ENCODE measurements at regions not wholly inside any gene's neighbourhood (a gene's known extent, or its start where the extent isn't known, plus 50 kb on each side); places are given as distances from the start of the nearest gene placed in this dataset.

DNA sequence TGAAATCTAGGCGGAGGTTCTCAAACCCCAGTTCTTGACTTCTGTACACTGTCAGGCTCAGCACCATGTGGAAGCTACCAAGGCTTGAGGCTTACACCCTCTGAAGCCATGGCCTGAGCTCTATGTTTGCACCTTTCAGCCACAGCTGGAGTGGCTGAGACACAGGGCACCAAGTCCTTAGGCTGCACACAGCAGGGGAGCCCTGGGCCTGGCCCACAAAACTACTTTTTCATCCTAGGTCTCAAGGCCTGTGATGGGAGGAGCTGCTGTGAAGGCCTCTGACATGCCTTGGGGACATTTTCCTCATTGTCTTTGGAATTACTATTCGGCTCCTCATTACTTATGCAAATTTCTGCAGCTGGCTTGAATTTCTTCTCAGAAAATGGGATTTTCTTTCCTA lies 503.2 kb upstream of the PCDH20 start:
- Histone ChIP-seq H3K23ac (ENCODE audit: low read length) (no peak overlapping the region), H2BK15ac (replicated peaks; ENCODE audit: low read depth) (no peak overlapping the region), H3K4me3 (ENCODE audit: low read length) (no peak overlapping the region), H3K56ac (ENCODE audit: low read length) (no peak overlapping the region), H3K79me2 (ENCODE audit: control insufficient read depth, insufficient read depth, low read length) (no peaks in the 10 kb centered on the region), H3K9ac (ENCODE audit: low read length) (no peak overlapping the region), H4K8ac (ENCODE audit: low read depth, low read length) (no peak overlapping the region), H3K18ac (ENCODE audit: low read length) (no peak overlapping the region), H2BK5ac (ENCODE audit: low read length) (no peak overlapping the region), H3K27ac (ENCODE audit: low read depth, low read length) (no peak overlapping the region), H3K4ac (ENCODE audit: low read depth, low read length) (no peak overlapping the region), H3K4me2 (ENCODE audit: low read length) (no peak overlapping the region), H3K27me3 (ENCODE audit: insufficient read depth, low read length, poor library complexity) (no peaks in the 10 kb centered on the region), H2AK5ac (ENCODE audit: low read length) (no peak overlapping the region), H3K36me3 (ENCODE audit: control insufficient read depth, insufficient read depth, low read length) (no peaks in the 10 kb centered on the region), H4K5ac (ENCODE audit: low read length) (no peak overlapping the region), H2BK120ac (ENCODE audit: low read depth, low read length) (no peak overlapping the region), H3K79me1 (ENCODE audit: low read length) (no peaks in the 10 kb centered on the region), H3K4me1 (ENCODE audit: control insufficient read depth, low read depth, low read length) (no peaks in the 10 kb centered on the region)
- peak; percentile 49 for DNase-seq
- no CpG with 5 or more reads among the region's 2 CpGs for WGBS (ENCODE audit: extremely low coverage, insufficient coverage, low lambda C conversion rate)

DNA sequence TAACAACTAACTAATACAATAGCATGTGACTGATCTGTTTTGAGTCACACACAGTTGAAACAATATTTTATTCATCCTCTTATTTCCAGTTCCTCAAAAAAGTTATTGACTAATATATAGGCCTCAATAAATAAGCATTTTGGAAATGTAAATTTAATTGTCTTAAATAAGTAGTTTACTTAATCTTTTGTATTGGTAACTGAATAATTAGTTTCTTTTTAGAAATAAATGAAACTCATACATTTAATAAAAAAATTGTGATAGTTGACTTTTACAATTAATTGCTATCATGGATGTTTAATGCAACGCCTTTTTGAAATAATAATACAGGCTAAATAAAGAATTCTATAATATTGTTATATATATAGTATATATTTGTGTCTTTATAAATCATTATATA lies 500.8 kb upstream of the PCDH20 start:
- H3K18ac ChIP-seq (ENCODE audit: low read length): no peak overlapping the region
- no peak overlapping the region for H3K4ac ChIP-seq (ENCODE audit: low read depth, low read length)
- no peak overlapping the region for H4K8ac ChIP-seq (ENCODE audit: low read depth, low read length)
- no CpG with 5 or more reads among the region's 1 CpG for WGBS (ENCODE audit: extremely low coverage, insufficient coverage, low lambda C conversion rate)
- H3K4me2 ChIP-seq (ENCODE audit: low read length): no peak overlapping the region
- DNase-seq: no peak
- no peaks in the 10 kb centered on the region for H3K36me3 ChIP-seq (ENCODE audit: control insufficient read depth, insufficient read depth, low read length)
- no peaks in the 10 kb centered on the region for H3K27me3 ChIP-seq (ENCODE audit: insufficient read depth, low read length, poor library complexity)
- no peak overlapping the region for H2BK15ac ChIP-seq (replicated peaks; ENCODE audit: low read depth)
- no peak overlapping the region for H4K5ac ChIP-seq (ENCODE audit: low read length)
- no peaks in the 10 kb centered on the region for H3K79me1 ChIP-seq (ENCODE audit: low read length)
- H3K56ac ChIP-seq (ENCODE audit: low read length): no peak overlapping the region
- no peak overlapping the region for H3K4me3 ChIP-seq (ENCODE audit: low read length)
- no peak overlapping the region for H2BK5ac ChIP-seq (ENCODE audit: low read length)
- H2AK5ac ChIP-seq (ENCODE audit: low read length): no peak overlapping the region
- no peaks in the 10 kb centered on the region for H3K4me1 ChIP-seq (ENCODE audit: control insufficient read depth, low read depth, low read length)
- H3K79me2 ChIP-seq (ENCODE audit: control insufficient read depth, insufficient read depth, low read length): no peaks in the 10 kb centered on the region
- no peak overlapping the region for H3K9ac ChIP-seq (ENCODE audit: low read length)
- H2BK120ac ChIP-seq (ENCODE audit: low read depth, low read length): no peak overlapping the region
- no peak overlapping the region for H3K27ac ChIP-seq (ENCODE audit: low read depth, low read length)
- H3K23ac ChIP-seq (ENCODE audit: low read length): no peak overlapping the region

DNA sequence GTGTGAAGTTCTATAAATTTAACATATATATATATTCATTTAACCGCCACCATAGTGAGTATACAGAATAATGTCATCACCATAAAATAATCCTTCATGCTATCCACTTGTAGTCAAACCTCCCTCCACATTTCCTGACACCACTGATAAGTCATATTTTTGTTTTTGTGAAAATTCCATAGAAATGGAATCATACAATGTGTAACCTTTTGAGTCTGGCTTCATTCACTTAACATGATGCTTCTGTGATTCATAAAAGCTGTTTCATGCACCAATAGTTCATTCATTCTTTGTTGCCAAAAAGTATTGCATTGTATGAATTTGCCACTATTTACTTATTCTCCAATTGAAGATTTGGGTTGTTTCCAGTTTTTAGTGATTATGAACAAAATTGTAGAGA lies 497.5 kb upstream of the PCDH20 start:
- H3K27me3 ChIP-seq (ENCODE audit: insufficient read depth, low read length, poor library complexity): no peaks in the 10 kb centered on the region
- H3K27ac ChIP-seq (ENCODE audit: low read depth, low read length): no peak overlapping the region
- H3K4me2 ChIP-seq (ENCODE audit: low read length): no peak overlapping the region
- no peak overlapping the region for H2BK5ac ChIP-seq (ENCODE audit: low read length)
- no peak overlapping the region for H3K4me3 ChIP-seq (ENCODE audit: low read length)
- H3K9ac ChIP-seq (ENCODE audit: low read length): no peak overlapping the region
- H3K23ac ChIP-seq (ENCODE audit: low read length): no peak overlapping the region
- H4K5ac ChIP-seq (ENCODE audit: low read length): no peak overlapping the region
- no peak overlapping the region for H3K4ac ChIP-seq (ENCODE audit: low read depth, low read length)
- no peak overlapping the region for H4K8ac ChIP-seq (ENCODE audit: low read depth, low read length)
- H3K18ac ChIP-seq (ENCODE audit: low read length): no peak overlapping the region
- H3K4me1 ChIP-seq (ENCODE audit: control insufficient read depth, low read depth, low read length): no peaks in the 10 kb centered on the region
- no peak for DNase-seq
- H2AK5ac ChIP-seq (ENCODE audit: low read length): no peak overlapping the region
- WGBS (ENCODE audit: extremely low coverage, insufficient coverage, low lambda C conversion rate): no CpG with 5 or more reads among the region's 1 CpG
- H3K79me2 ChIP-seq (ENCODE audit: control insufficient read depth, insufficient read depth, low read length): no peaks in the 10 kb centered on the region
- no peak overlapping the region for H2BK120ac ChIP-seq (ENCODE audit: low read depth, low read length)
- no peaks in the 10 kb centered on the region for H3K79me1 ChIP-seq (ENCODE audit: low read length)
- no peak overlapping the region for H2BK15ac ChIP-seq (replicated peaks; ENCODE audit: low read depth)
- H3K56ac ChIP-seq (ENCODE audit: low read length): no peak overlapping the region
- no peaks in the 10 kb centered on the region for H3K36me3 ChIP-seq (ENCODE audit: control insufficient read depth, insufficient read depth, low read length)

DNA sequence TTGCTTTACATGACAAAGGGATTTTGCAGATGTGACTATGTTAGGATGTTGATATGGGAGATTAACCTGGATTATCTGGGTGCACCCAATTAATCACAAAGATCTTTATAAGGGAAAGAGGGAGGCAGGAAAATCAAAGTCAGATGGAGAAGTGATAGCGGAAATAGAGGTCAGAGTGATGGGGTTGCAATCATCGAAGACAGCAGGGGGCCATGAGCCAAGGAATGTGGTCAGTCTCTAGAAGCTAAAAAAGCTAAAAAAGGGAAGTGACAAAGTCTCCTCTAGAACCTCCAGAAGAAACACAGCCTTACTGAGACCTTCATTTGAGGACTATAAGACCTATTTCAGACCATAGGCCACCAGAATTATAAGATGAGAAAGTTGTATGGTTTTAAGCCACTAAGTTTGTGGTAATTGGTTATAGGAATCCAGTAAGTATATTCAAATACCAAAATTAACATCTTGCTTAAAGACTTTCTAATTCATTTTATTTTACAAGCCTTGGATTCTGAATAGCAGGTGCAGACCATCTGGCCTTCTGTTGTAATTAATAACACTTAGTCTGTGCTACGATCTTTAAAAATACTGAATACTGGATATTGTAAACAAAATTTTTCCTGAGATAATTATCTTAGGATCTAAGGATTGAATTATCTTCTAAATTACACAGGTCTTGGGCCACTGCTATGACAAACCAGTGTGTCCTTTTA lies 493.4 kb upstream of the PCDH20 start:
- Histone ChIP-seq H3K27ac (ENCODE audit: low read depth, low read length) (no peak overlapping the region), H2BK15ac (replicated peaks; ENCODE audit: low read depth) (no peak overlapping the region), H2BK120ac (ENCODE audit: low read depth, low read length) (no peak overlapping the region), H2BK5ac (ENCODE audit: low read length) (no peak overlapping the region), H3K4me3 (ENCODE audit: low read length) (no peak overlapping the region), H3K4me1 (ENCODE audit: control insufficient read depth, low read depth, low read length) (no peaks in the 10 kb centered on the region), H3K79me2 (ENCODE audit: control insufficient read depth, insufficient read depth, low read length) (no peaks in the 10 kb centered on the region), H3K36me3 (ENCODE audit: control insufficient read depth, insufficient read depth, low read length) (no peaks in the 10 kb centered on the region), H3K56ac (ENCODE audit: low read length) (no peak overlapping the region), H4K8ac (ENCODE audit: low read depth, low read length) (no peak overlapping the region), H3K23ac (ENCODE audit: low read length) (no peak overlapping the region), H3K79me1 (ENCODE audit: low read length) (no peaks in the 10 kb centered on the region), H4K5ac (ENCODE audit: low read length) (no peak overlapping the region), H2AK5ac (ENCODE audit: low read length) (no peak overlapping the region), H3K4me2 (ENCODE audit: low read length) (no peak overlapping the region), H3K9ac (ENCODE audit: low read length) (no peak overlapping the region), H3K4ac (ENCODE audit: low read depth, low read length) (no peak overlapping the region), H3K18ac (ENCODE audit: low read length) (no peak overlapping the region), H3K27me3 (ENCODE audit: insufficient read depth, low read length, poor library complexity) (no peaks in the 10 kb centered on the region)
- peak; percentile 60 for DNase-seq
- no CpG with 5 or more reads among the region's 3 CpGs for WGBS (ENCODE audit: extremely low coverage, insufficient coverage, low lambda C conversion rate)

DNA sequence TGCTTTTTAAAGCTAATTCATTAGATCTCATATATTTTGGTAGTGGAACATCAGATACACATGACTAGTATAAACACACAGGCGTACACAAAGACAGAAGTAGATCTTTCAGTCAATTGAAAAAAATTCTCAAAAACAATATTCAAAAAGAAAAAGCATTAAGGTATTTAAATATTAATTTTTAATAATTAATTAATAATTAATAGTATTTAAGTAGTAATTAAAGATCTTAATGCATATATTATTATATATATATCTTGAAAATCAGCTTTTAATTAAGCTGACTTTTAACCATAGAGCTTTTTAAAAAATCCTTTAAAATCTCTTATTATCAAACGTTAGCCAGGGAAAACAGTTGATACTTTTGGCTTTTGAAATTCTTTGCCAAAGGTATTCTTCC lies 489.4 kb upstream of the PCDH20 start:
- no peak overlapping the region for H3K56ac ChIP-seq (ENCODE audit: low read length)
- H4K8ac ChIP-seq (ENCODE audit: low read depth, low read length): no peak overlapping the region
- H2AK5ac ChIP-seq (ENCODE audit: low read length): no peak overlapping the region
- H3K9ac ChIP-seq (ENCODE audit: low read length): no peak overlapping the region
- no peak overlapping the region for H3K4ac ChIP-seq (ENCODE audit: low read depth, low read length)
- H2BK5ac ChIP-seq (ENCODE audit: low read length): no peak overlapping the region
- H2BK15ac ChIP-seq (replicated peaks; ENCODE audit: low read depth): no peak overlapping the region
- H3K27ac ChIP-seq (ENCODE audit: low read depth, low read length): no peak overlapping the region
- no peak overlapping the region for H4K5ac ChIP-seq (ENCODE audit: low read length)
- H3K27me3 ChIP-seq (ENCODE audit: insufficient read depth, low read length, poor library complexity): no peaks in the 10 kb centered on the region
- no peak overlapping the region for H3K4me2 ChIP-seq (ENCODE audit: low read length)
- no peaks in the 10 kb centered on the region for H3K79me2 ChIP-seq (ENCODE audit: control insufficient read depth, insufficient read depth, low read length)
- no peak overlapping the region for H3K23ac ChIP-seq (ENCODE audit: low read length)
- H3K4me1 ChIP-seq (ENCODE audit: control insufficient read depth, low read depth, low read length): no peaks in the 10 kb centered on the region
- H3K18ac ChIP-seq (ENCODE audit: low read length): no peak overlapping the region
- no peaks in the 10 kb centered on the region for H3K79me1 ChIP-seq (ENCODE audit: low read length)
- no peak for DNase-seq
- H3K36me3 ChIP-seq (ENCODE audit: control insufficient read depth, insufficient read depth, low read length): no peaks in the 10 kb centered on the region
- WGBS (ENCODE audit: extremely low coverage, insufficient coverage, low lambda C conversion rate): no CpG with 5 or more reads among the region's 2 CpGs
- H2BK120ac ChIP-seq (ENCODE audit: low read depth, low read length): no peak overlapping the region
- no peak overlapping the region for H3K4me3 ChIP-seq (ENCODE audit: low read length)

DNA sequence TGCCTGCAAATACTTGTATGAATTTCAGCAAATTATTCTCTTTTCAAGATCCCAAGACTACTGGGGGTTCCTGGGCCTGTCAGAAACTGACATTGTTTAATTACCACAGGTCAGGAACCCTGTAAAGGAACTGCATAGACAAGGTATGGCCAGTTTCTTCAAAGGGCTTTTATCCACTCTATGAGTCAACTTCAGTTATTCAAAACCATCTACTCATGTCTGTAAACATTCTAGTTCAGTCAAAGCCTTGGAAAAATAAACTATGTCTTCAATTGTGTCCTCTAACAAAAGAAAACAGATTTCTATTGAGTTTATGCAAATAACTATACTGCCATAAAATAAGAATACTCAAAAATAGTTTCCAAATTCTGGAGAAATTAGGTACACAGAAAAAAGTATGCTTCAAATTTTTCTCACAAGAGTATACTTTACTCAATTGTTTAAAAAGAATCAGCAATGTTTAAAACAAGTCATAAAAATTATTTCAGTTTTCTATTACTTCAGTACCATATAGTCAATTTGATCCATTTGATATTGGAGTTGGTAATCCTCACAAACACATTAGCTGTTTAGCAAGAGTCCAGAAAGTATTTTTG lies 486.4 kb upstream of the PCDH20 start:
- H2BK120ac ChIP-seq (ENCODE audit: low read depth, low read length): no peak overlapping the region
- H3K79me2 ChIP-seq (ENCODE audit: control insufficient read depth, insufficient read depth, low read length): no peaks in the 10 kb centered on the region
- H4K8ac ChIP-seq (ENCODE audit: low read depth, low read length): no peak overlapping the region
- no peak overlapping the region for H3K23ac ChIP-seq (ENCODE audit: low read length)
- no peak overlapping the region for H2BK15ac ChIP-seq (replicated peaks; ENCODE audit: low read depth)
- no peak overlapping the region for H3K4me2 ChIP-seq (ENCODE audit: low read length)
- DNase-seq: no peak
- H3K4ac ChIP-seq (ENCODE audit: low read depth, low read length): no peak overlapping the region
- no peak overlapping the region for H2BK5ac ChIP-seq (ENCODE audit: low read length)
- H2AK5ac ChIP-seq (ENCODE audit: low read length): no peak overlapping the region
- no peak overlapping the region for H3K4me3 ChIP-seq (ENCODE audit: low read length)
- no peaks in the 10 kb centered on the region for H3K79me1 ChIP-seq (ENCODE audit: low read length)
- no peak overlapping the region for H4K5ac ChIP-seq (ENCODE audit: low read length)
- no peak overlapping the region for H3K56ac ChIP-seq (ENCODE audit: low read length)
- H3K27me3 ChIP-seq (ENCODE audit: insufficient read depth, low read length, poor library complexity): no peaks in the 10 kb centered on the region
- H3K36me3 ChIP-seq (ENCODE audit: control insufficient read depth, insufficient read depth, low read length): no peaks in the 10 kb centered on the region
- H3K27ac ChIP-seq (ENCODE audit: low read depth, low read length): no peak overlapping the region
- H3K4me1 ChIP-seq (ENCODE audit: control insufficient read depth, low read depth, low read length): no peaks in the 10 kb centered on the region
- H3K9ac ChIP-seq (ENCODE audit: low read length): no peak overlapping the region
- no peak overlapping the region for H3K18ac ChIP-seq (ENCODE audit: low read length)
